ENCODE measurements at regions not wholly inside any gene's neighbourhood (a gene's known extent, or its start where the extent isn't known, plus 50 kb on each side); places are given as distances from the start of the nearest gene placed in this dataset.

DNA sequence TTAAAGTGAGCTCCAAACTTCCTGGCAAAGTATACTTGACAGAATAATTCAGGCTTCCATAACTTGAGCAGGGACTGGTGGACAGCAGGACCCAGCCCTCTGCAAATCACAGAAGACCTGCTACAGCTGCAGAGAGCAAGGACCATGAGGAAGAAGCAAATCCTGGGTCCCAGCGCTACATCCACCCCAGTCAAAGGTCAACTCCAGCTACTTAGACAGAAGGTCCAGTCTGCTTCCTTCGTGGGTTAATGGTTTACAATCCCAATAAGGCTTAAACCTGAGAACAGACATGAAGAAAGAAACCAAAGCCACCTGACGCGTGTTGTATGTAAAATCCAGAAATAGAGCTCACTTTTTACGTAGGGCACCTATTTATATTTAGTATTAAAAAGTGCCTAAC, 57.7 kb downstream of the SHANK2 start:
- H3K27ac ChIP-seq (ENCODE audit: extremely low read depth, low read depth, low read length): no peak overlapping the region
- no peak overlapping the region for H2AFZ ChIP-seq (ENCODE audit: low read depth, low read length)
- WGBS (ENCODE audit: insufficient coverage, low coverage, missing lambda C conversion rate): 1% methylated on average over 5 of the region's 5 CpGs
- POLR2A ChIA-PET: interaction anchor here (0.6 kb wide), 1 partner anchor 9 kb away, joined by 3 read pairs; no protein-coding TSS in a partner anchor
- CTCF ChIA-PET (ENCODE audit: low intra/inter-chr PET ratio): no interaction called here
- H3K4me1 ChIP-seq (replicated peaks in 1 of 2; ENCODE audit: control insufficient read depth in 2 of 2, insufficient read depth in 2 of 2, low read length in 2 of 2): no peaks in the 10 kb centered on the region
- no peak for FAIRE-seq
- H3K4me3 ChIP-seq: no peak overlapping the region
- in situ Hi-C loops (cut with MboI) (no loop called here), intact Hi-C loops (cut with micrococcal nuclease) (no loop called here)
- DNase-seq (ENCODE audit: extremely low read depth in 1 of 4, low spot score in 3 of 4): no peak
- H3K9me3 ChIP-seq (replicated peaks; ENCODE audit: control insufficient read depth, insufficient read depth, low read depth, low read length): no peaks in the 10 kb centered on the region
- no peaks in the 10 kb centered on the region for H3K36me3 ChIP-seq (ENCODE audit: control insufficient read depth, insufficient read depth, low read length)
- H4K20me1 ChIP-seq (replicated peaks; ENCODE audit: control insufficient read depth, insufficient read depth, low read length): 0 out of 2 replicates have a peak, but pooled peaks cover 5% of the 10 kb centered on the region
- TF ChIP-seq NFRKB (IDR thresholded peaks at IDR 0.05; ENCODE audit: low read depth) (no peak), POLR3A (IDR thresholded peaks at IDR 0.05; ENCODE audit: borderline replicate concordance, extremely low read depth, insufficient read depth, insufficient read length) (no peak), FOXJ3 (CRISPR knock-in tag; IDR thresholded peaks at IDR 0.05) (no peak), ZNF174 (CRISPR knock-in tag; IDR thresholded peaks at IDR 0.05) (no peak), STAT5A (IDR thresholded peaks at IDR 0.05; ENCODE audit: borderline replicate concordance, low read length) (no peak), ELF1 (tag; IDR thresholded peaks at IDR 0.05) (no peak), STAG1 (CRISPR knock-in tag; IDR thresholded peaks at IDR 0.05; ENCODE audit: borderline replicate concordance) (no peak), SLC30A9 (CRISPR knock-in tag; IDR thresholded peaks at IDR 0.05) (no peak)
- TF ChIP-seq, protein P1, sequence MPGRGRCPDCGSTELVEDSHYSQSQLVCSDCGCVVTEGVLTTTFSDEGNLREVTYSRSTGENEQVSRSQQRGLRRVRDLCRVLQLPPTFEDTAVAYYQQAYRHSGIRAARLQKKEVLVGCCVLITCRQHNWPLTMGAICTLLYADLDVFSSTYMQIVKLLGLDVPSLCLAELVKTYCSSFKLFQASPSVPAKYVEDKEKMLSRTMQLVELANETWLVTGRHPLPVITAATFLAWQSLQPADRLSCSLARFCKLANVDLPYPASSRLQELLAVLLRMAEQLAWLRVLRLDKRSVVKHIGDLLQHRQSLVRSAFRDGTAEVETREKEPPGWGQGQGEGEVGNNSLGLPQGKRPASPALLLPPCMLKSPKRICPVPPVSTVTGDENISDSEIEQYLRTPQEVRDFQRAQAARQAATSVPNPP (IDR thresholded peaks at IDR 0.05; ENCODE audit: borderline replicate concordance, insufficient read depth, insufficient read length): no peak
- no TSS peak for BruUV-seq (replicated peaks)
- no peak overlapping the region for H3K4me2 ChIP-seq (ENCODE audit: insufficient read depth, low read length)
- H3K9ac ChIP-seq (ENCODE audit: insufficient read depth in 1 of 2, low read depth in 2 of 2, low read length in 2 of 2): no peak overlapping the region
- no peak for ATAC-seq
- H3K9me1 ChIP-seq (ENCODE audit: control insufficient read depth, insufficient read depth, low read length): no peaks in the 10 kb centered on the region
- H3K27me3 ChIP-seq (ENCODE audit: control insufficient read depth in 2 of 2, insufficient read depth in 2 of 2, low read length in 2 of 2): peaks cover 13 to 75% of the 10 kb centered on the region in 2 experiments; a peak in 4 of 5 replicates
- H3K79me2 ChIP-seq (ENCODE audit: control insufficient read depth, insufficient read depth, low read length): no peaks in the 10 kb centered on the region
